ENCODE measurements at regions not wholly inside any gene's neighbourhood (a gene's known extent, or its start where the extent isn't known, plus 50 kb on each side); places are given as distances from the start of the nearest gene placed in this dataset.

DNA sequence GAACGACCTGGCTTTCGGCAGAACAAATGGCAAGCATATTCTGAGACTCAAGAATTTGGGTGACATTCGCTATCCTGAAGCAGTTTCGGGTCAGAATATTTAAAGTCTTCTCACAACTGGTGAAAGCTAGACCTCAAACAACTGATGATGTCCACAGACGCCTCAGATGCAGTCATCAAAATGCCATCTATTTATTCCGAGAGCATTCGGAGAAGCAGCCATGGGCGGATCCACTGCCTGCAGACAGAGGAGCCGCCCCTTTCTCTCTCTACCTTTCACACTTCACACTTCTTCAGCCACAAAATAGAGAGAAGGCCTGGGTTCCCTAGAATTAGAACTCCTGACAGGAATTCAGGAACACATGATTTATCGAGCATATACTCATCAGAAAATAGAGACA lies 65.8 kb upstream of the CREB1 start:
- DNase-seq: no peak

DNA sequence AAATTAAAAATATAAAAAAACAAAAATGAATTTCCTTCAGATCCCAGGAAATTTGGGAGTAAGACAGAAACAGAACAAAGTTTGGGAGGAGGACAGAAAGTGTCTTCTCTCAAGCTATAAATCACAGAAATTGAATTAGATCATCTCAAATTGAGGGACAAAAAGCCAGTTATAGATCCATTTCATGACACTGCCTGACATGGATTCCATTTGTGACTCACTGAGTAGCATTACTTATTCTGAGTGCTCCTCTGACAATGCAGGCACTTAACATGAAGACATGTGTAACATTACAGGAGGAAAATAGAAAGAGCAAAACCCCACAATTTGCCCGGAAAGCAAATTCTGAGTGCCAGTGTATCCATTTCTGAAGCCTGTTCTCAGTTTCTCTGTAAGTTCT lies 63.9 kb upstream of the CREB1 start:
- DNase-seq: no peak

DNA sequence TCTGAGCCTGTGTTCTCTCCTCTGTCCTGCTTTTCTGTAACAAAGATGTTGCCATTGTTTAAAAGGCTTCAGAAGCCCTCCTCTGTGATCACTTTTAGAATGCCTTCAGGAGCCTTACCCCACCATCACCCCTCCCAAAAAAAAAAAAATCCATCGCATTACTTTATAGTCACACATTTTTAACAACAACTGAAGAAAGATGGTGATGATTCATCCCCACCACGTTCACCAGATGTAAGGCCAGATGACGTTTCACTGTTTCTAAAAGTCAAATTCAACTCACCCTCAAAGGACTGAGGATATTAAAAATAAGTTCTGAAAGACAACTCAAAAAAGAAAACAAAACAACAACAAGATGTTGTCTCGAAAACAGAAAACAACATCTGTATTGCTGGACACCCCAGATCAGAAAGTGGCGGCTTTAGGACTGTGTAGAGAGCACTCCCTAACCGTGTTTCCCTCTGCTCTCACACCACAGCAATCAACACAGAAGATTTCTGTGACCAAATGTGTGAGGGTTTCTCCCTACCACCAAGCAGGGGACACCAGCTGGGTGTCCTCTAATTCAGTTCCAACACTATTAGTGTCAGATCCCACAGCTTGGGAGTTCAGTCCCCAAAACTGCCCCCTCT lies 61.9 kb upstream of the CREB1 start:
- no peak for DNase-seq

DNA sequence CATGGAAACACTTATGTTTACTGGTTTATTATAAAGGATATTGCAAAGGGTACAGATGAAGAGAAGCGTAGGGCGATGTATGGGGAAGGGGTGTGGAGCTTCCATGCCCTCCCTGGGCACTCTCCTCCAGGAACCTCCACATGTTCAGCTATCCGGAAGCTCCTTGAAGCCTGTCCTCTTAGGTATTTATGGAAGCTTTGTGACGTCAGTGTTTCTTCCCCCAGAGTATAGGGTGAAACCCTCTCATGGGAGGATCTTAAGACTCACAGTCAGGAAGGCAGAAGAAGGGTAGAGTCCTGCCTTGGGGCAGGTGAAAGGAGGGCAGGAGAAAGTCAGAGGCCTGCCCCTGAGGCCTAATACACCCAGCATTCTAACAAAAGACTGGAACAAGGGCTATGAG lies 61.3 kb upstream of the CREB1 start:
- DNase-seq: no peak

DNA sequence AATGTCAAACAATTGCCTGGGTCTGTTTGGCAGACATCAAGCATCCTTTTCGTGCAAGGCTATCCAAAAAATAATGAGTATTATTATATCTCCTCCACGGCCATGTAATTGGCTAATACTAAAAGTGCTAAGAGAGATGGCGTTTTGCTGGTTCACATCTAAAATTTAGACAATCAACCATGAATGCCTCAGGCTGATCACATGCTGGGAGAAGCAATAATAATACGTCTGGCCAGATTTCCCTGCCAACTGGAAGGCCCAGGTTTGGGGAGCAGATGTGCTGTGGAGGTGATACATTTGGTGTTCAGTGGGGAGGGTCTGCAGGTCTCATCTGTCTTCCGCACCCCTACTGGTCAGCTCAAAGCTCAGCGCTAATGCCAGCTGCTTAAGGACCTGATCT lies 60.3 kb upstream of the CREB1 start:
- DNase-seq: no peak

DNA sequence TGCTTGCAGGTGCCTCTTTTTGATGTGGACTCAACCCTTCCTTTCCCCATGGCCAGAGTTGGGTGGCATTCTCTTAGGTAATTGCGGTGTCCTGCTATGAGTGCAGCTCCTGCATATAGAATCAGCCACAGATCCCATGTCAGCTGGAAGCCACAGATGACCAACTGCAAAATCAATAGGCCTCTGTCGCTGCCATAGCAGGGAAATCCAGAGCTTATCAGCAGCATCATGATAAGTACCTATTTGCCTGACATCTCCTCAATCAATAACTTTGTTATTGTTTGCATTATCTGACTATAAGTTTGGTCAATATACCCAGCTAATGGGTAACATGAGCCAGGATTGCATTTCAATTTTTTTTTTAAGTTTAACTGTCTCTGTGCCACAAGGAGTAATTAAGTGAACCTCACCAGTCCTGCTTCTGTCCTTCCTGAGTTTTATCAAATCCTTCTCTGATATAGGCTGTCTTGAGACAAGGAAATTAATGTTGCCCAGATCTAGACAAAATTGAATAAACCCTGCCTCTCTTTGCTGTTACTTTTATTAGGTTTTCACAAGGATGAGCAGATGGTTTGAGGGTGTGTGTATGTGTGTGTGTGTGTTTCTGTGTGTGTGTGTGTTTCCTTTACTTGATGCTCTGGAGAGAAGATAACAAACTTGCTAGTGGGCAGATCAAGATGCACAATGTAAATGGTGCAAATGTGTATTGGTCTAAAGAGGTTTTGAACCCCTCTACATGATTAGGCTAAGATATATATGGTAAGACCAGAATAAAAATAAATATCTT lies 59.6 kb upstream of the CREB1 start:
- DNase-seq: no peak

DNA sequence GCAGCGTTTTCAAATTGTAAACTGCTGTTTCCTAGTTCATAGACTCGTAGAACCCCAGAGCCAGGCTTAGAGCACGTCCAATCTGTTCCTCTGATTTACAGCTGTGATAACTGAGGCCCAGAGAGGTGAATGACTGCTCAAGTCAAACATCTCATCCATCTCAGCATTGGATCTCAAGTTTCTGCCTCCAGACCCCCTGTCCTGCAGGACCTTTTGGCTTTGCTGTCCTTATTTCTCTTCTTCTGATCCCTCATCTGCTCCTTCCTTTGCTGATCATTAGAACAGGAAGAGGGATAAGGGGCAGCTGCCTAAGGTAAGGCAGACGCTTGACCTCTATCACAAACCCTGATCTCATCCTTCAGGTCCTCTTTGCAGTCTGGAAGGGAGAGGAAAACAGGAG lies 58.5 kb upstream of the CREB1 start:
- DNase-seq: no peak

DNA sequence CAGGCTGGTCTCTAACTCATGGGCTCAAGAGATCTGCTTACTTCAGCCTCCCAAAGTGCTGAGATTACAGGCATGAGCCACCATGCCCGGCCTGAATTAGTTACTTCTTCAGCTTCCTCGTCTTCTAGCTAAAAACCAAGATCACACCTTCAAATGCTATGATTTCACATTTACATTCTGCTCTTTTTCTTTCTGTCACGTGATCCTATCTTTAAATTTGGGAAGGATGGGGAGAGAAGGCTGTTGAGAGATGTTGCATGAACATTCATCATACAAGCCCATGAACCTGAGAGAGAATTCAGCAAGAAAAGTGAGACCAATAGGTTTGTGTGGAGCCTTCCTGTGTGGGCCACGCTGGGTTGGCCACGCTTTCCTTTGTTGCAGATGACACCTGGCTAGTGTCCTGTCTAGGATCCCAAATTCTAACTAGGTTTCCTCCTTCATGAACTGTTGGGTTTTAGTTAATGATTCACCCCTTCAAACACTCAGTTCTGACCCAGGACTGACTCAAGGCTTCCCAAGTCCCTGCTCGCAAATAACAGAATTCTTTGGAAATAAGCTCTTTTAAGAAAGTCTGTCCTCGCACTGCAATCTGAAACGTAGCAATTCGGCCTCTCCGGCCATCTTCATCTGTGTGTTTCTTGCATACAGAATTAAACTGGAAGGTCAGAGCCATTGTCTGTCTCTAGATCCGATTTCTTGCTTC lies 57.3 kb upstream of the CREB1 start:
- no peak for DNase-seq

DNA sequence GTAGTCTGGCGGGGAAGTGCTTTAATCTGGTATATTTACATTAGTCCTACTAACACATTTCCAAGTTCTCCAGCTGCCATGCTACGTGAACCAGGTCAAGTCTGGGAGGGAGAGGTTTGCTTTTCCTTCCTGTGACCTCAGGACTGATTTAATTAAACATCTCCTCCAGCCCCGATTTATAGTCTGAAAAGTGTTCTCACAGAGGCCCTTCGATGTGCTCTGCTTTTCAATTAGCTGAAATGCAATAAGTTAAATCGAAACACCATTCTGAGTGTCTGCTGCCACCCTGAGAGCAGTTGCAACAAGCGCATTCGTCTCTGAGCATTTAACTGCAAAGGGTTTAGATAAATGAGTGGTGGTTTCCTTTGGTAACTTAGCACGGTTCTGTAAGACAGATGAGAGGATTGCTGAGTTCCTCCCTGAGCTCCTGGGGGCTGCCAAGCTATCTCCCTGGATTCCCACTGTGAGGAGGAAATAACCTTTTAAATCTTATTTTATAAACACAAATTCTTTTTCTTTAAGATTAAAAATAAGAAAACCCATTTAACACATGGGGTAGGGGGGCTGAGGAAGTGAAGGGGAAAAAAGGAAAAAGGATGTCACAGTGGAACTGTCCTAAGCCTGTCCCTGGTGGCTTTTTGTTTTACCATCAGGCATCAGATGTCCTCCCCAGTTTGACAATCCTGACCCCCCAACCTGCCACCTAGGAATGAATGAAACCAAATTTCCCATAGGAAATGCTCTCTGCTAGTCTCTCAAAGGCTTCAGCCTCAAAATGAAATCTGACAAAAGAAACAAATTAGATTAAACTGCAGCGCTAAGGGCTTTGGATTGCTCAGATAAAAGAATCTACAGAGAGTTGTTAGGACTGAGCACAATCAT lies 56.5 kb upstream of the CREB1 start:
- DNase-seq: peak; percentile 40

DNA sequence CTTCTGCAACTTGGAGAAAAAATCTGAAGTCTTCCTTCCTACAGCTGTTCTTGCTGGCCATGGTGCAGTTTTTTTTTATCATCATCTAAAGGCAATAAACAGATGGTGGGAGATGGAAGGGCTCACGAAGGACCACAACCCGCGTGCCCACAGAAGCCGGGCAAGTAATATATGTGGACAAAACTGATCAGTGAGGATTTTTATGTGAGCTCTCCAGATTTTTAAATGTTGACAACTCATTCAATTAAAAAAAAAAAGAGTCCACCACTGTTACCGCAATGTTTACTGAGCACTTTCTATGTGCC lies 55.9 kb upstream of the CREB1 start:
- no peak for DNase-seq

DNA sequence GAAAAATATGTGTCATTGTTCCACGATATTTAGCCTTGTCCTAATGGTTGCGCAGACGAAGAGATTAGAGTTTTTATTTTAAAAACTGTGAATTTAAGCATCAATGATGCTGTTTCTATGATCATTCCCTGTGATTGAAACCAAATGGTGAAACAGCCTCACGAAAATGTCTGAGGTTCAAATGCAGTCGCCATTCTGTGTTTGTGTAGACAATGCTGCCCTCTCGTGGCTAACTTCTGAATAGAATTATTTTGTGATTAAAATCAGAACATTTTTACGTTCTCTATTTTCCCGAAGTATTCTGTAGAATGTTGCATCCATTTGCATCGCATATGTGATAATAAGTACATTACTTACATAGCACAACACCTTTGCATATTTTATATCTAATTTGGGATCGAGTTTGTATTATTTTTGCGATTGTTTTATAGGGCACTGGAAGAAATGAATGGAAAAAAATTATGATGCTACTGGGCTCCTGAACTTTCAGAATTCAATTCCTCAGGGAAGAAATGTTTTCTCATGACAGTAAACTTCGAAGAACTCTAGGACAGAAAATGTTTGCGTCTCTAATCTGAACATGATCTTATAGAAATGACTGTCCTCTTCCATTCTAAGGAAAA lies 54.8 kb upstream of the CREB1 start:
- no peak for DNase-seq

DNA sequence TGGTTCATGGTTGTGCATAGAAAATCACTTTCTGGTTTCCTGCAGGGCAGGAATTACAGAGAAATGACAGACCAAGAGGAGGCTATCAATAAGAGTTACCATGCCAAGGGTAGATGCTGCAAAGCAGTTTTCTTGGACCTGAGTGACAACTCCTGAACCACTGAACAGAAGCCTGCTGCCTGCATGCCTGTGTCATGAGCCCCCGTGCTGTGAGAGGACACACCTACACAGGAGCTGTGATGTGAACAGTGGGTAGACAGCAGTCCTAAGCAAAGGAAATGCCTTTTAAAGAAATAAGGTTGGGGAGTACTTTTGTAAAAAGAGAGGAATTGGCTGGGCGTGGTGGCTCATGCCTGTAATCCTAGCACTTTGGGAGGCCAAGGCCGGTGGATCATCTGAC lies 54.2 kb upstream of the CREB1 start:
- no peak for DNase-seq

DNA sequence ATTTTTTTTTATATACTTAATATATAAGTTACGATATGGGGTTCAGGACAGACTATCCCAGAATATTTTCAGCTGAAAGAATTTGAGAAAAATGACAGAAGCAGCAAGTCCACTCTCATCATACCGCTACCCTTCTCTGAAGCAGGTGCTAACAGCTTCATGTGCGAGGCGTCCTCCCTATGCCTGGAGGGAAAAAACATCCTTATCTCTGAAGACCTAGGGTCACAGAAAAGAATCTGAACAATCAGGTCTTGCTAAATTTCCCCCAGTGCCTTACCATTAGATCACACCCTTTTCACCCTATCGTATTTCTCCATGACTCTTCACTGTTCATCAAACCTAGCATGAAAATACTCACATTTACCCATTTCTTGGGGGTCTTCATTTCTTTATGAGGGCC lies 51.9 kb upstream of the CREB1 start:
- DNase-seq: no peak

DNA sequence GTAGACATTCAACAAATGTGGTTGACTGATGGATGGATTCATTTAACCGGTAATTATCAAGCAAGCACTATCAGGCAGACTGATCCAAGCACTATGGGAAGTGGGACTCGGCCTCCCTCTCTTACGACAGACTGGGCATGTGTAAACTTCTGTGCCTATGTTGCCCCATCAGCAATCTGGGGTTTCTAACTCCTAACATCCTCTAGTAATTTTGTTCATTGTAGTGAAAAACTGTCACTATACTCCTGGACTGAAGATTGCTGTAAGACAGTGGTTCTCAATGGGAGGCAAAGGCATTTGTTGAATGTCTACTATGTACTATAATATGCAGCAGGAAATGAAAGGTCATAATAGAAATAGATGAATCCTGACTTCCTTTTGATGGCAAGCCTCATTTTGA lies 51.2 kb upstream of the CREB1 start:
- no peak for DNase-seq

DNA sequence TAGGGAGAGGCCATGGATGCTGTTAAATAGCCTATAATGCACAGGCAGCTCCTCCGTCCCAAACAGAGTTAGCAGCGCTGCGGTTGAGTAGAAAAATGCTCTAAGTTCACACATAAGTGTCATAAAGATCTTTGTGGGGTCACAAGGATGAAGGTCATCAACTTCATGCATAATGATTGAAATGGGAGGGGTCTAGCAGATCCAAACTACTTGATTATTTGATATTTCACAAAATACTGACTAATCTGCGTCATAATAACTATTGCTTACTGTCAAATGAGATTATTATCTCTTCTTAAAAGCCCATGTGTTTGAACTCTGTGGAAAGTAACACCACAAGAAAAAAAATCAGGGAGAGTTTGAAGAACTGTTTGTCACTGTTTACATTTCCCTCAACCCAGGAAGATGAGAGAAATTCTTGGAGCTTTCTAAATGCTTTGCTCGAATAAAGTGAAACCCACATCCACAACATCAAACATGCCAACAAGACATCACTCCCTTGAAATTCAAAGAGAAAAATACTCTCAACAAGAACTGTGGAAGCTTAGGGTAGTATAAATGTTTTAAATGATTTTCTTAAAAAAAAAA lies 50.5 kb upstream of the CREB1 start:
- DNase-seq: no peak
